ENCODE measurements at regions not wholly inside any gene's neighbourhood (a gene's known extent, or its start where the extent isn't known, plus 50 kb on each side); places are given as distances from the start of the nearest gene placed in this dataset.

DNA sequence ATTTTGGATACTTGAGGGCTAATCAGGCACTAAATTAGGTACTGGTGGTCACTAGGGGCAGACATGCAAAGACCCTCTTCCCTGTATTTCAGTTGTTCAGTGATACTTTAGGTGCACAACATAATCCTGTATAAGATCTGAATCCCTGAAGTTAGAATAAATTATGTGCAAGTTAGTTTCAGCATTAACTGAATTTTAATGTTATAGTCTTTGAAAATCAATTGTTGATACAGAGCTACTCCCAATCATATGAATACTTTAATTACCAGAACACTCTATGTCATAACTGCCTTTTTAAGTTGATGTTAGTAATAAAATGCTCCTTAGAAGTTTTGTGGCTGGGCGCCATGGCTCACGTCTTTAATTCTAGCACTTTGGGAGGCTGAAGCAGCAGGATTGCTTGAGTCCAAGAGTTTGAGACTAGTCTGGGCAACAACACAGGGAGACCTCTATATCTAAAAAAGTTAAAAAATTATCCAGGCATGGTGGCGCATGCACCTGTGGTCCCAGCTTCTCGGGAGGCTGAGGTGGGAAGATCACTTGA, 87.1 kb upstream of the SKAP2 start:
- no peak overlapping the region for H3K4me3 ChIP-seq (ENCODE audit: low read depth, low read length)
- no peaks in the 10 kb centered on the region for H3K36me3 ChIP-seq (ENCODE audit: control insufficient read depth in 2 of 2, insufficient read depth in 1 of 2, low read length in 2 of 2)
- no peak overlapping the region for H3K27ac ChIP-seq (ENCODE audit: extremely low read depth, low read depth, low read length)
- no peaks in the 10 kb centered on the region for H3K9me3 ChIP-seq (ENCODE audit: control insufficient read depth, insufficient read depth, low read depth, low read length)
- TF ChIP-seq ZNF211 (tag by site-specific recombination; IDR thresholded peaks at IDR 0.05; ENCODE audit: low read depth) (no peak), ZNF10 (tag by site-specific recombination; IDR thresholded peaks at IDR 0.05) (no peak)
- TF ChIP-seq, protein P1, sequence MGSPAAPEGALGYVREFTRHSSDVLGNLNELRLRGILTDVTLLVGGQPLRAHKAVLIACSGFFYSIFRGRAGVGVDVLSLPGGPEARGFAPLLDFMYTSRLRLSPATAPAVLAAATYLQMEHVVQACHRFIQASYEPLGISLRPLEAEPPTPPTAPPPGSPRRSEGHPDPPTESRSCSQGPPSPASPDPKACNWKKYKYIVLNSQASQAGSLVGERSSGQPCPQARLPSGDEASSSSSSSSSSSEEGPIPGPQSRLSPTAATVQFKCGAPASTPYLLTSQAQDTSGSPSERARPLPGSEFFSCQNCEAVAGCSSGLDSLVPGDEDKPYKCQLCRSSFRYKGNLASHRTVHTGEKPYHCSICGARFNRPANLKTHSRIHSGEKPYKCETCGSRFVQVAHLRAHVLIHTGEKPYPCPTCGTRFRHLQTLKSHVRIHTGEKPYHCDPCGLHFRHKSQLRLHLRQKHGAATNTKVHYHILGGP (tag by site-specific recombination; IDR thresholded peaks at IDR 0.05): no peak
- no peaks in the 10 kb centered on the region; the same call in none of the 2 replicates for H3K4me1 ChIP-seq (ENCODE audit: control insufficient read depth, insufficient read depth, low read length)
- CTCF ChIA-PET: interaction anchor here (0.6 kb wide), 1 partner anchor 137 kb away, joined by 4 read pairs; no protein-coding TSS in a partner anchor
- POLR2A ChIA-PET: no interaction called here

DNA sequence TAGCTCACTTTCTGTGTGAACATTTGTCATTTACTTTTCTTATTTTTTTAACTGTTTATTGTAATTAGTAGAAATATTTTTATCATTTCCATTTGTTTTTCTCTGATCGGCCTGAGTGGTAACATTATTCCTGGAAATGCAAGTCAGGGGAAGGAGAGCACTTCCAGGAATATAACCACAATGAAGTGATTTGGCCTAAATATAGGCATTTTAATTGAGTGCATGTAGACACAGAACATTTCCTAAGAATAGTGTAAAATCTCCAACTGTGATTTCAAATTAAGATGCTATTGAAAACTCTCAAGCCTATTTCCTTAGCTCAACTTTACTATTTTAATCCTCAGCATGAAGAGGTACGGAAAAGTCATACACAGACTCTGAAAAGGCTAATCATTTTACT, 86.5 kb upstream of the SKAP2 start:
- POLR2A ChIA-PET: no interaction called here
- no peak overlapping the region for H3K4me3 ChIP-seq (ENCODE audit: low read depth, low read length)
- no peaks in the 10 kb centered on the region for H3K9me3 ChIP-seq (ENCODE audit: control insufficient read depth, insufficient read depth, low read depth, low read length)
- CTCF ChIA-PET: interaction anchor here (0.7 kb wide), 1 partner anchor 190 kb away, joined by 3 read pairs; no protein-coding TSS in a partner anchor
- no peak overlapping the region for H3K27ac ChIP-seq (ENCODE audit: extremely low read depth, low read depth, low read length)
- no peaks in the 10 kb centered on the region for H3K36me3 ChIP-seq (ENCODE audit: control insufficient read depth in 2 of 2, insufficient read depth in 1 of 2, low read length in 2 of 2)
- H3K4me1 ChIP-seq (ENCODE audit: control insufficient read depth, insufficient read depth, low read length): no peaks in the 10 kb centered on the region; the same call in none of the 2 replicates
- TF ChIP-seq, protein P1 (tag by site-specific recombination; IDR thresholded peaks at IDR 0.05): peak; percentile 71; the same call in 1 of the 2 replicates
- no peak for TF ChIP-seq WT1 (tag by site-specific recombination; IDR thresholded peaks at IDR 0.05)
- no peak for TF ChIP-seq ZNF623 (tag by site-specific recombination; IDR thresholded peaks at IDR 0.05)
- no peak for TF ChIP-seq MEIS1 (CRISPR knock-in tag; IDR thresholded peaks at IDR 0.05; ENCODE audit: borderline replicate concordance)
- no peak for TF ChIP-seq ZBTB1 (tag by site-specific recombination; IDR thresholded peaks at IDR 0.05)

DNA sequence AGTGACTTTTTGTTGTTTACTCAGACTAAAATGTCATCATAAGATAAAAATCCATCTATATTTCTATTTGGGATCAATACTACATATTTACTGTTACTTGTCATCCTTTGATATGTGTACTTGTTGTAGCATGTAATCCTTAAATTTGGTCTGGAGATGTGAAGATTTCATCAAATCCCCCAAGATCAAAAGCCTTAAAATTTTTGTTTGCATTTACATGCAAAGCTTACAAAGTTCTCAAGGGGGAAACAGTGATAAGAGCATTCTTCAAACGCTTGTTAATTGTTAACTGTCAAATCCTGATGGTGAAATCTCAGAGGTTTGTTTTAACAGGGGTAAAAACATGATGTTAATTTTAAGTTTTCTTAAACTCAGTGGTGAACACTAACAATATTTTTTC, 84.9 kb upstream of the SKAP2 start:
- ChIA-PET CTCF (interaction anchor here (1.0 kb wide), 1 partner anchor 18 kb away, joined by 5 read pairs; no protein-coding TSS in a partner anchor), POLR2A (no interaction called here)
- H3K27ac ChIP-seq (ENCODE audit: extremely low read depth, low read depth, low read length): no peak overlapping the region
- H3K9me3 ChIP-seq (ENCODE audit: control insufficient read depth, insufficient read depth, low read depth, low read length): no peaks in the 10 kb centered on the region
- H3K4me3 ChIP-seq (ENCODE audit: low read depth, low read length): no peak overlapping the region
- H3K36me3 ChIP-seq (ENCODE audit: control insufficient read depth in 2 of 2, insufficient read depth in 1 of 2, low read length in 2 of 2): no peaks in the 10 kb centered on the region
- peaks cover 1% of the 10 kb centered on the region for H3K4me1 ChIP-seq (ENCODE audit: control insufficient read depth, insufficient read depth, low read length)
- peak; percentile 56; the same call in 1 of the 2 replicates for TF ChIP-seq TCF7L2 (IDR thresholded peaks at IDR 0.05; ENCODE audit: borderline replicate concordance, low read depth, low read length)
- TF ChIP-seq, protein P2, sequence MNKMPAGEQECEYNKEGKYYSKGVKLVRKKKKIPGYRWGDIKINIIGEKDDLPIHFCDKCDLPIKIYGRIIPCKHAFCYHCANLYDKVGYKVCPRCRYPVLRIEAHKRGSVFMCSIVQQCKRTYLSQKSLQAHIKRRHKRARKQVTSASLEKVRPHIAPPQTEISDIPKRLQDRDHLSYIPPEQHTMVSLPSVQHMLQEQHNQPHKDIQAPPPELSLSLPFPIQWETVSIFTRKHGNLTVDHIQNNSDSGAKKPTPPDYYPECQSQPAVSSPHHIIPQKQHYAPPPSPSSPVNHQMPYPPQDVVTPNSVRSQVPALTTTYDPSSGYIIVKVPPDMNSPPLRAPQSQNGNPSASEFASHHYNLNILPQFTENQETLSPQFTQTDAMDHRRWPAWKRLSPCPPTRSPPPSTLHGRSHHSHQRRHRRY (tag by site-specific recombination; IDR thresholded peaks at IDR 0.05): no peak
- TF ChIP-seq, protein P3, sequence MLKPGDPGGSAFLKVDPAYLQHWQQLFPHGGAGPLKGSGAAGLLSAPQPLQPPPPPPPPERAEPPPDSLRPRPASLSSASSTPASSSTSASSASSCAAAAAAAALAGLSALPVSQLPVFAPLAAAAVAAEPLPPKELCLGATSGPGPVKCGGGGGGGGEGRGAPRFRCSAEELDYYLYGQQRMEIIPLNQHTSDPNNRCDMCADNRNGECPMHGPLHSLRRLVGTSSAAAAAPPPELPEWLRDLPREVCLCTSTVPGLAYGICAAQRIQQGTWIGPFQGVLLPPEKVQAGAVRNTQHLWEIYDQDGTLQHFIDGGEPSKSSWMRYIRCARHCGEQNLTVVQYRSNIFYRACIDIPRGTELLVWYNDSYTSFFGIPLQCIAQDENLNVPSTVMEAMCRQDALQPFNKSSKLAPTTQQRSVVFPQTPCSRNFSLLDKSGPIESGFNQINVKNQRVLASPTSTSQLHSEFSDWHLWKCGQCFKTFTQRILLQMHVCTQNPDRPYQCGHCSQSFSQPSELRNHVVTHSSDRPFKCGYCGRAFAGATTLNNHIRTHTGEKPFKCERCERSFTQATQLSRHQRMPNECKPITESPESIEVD (tag by site-specific recombination; IDR thresholded peaks at IDR 0.05): 0 out of 2 replicates have a peak, but pooled peaks have one; percentile 20

DNA sequence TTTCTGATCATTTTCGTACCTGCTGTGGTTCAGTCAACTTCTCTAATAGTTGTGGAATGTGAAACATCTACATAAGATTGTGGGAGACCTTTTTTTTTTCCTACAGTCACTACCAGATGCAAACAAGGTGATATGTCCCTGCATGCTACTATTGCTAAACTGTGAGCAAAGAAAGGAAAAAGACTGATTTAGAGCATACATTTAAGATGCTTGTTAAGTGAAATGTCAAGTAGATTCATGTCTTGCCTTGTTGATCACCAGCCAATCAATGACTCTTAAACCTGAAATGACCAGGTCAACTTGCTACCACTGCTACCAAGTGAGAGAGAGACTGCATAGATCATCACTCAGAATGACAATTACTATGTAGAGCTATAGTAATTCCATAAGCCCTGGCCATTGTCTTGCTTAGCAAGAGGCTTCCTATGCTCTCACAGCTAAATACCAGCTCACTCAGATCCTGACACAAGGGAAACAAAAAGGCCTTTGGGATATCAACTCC, 84.3 kb upstream of the SKAP2 start:
- H3K4me3 ChIP-seq (ENCODE audit: low read depth, low read length): no peak overlapping the region
- no peak for TF ChIP-seq ZNF521 (tag by site-specific recombination; IDR thresholded peaks at IDR 0.05)
- ChIA-PET POLR2A (no interaction called here), CTCF (interaction anchor here (1.0 kb wide), 1 partner anchor 19 kb away, joined by 5 read pairs; no protein-coding TSS in a partner anchor)
- H3K36me3 ChIP-seq (ENCODE audit: control insufficient read depth in 2 of 2, insufficient read depth in 1 of 2, low read length in 2 of 2): no peaks in the 10 kb centered on the region
- no peak overlapping the region for H3K27ac ChIP-seq (ENCODE audit: extremely low read depth, low read depth, low read length)
- H3K4me1 ChIP-seq (ENCODE audit: control insufficient read depth, insufficient read depth, low read length): peaks cover 4% of the 10 kb centered on the region
- H3K9me3 ChIP-seq (ENCODE audit: control insufficient read depth, insufficient read depth, low read depth, low read length): no peaks in the 10 kb centered on the region

Measured in HEK293 (cell line).